ENCODE measurements at regions not wholly inside any gene's neighbourhood (a gene's known extent, or its start where the extent isn't known, plus 50 kb on each side); places are given as distances from the start of the nearest gene placed in this dataset.
A peak's percentile ranks its signal among the peaks of the same experiment; 100 is the strongest.

- DNase-seq (ENCODE audit: low read depth): no peak
- no peak overlapping the region for H3K4me3 ChIP-seq (ENCODE audit: control insufficient read depth, low read depth, low read length)
- no peak for TF ChIP-seq CTCF (conservative IDR thresholded peaks at IDR 0.05; ENCODE audit: control insufficient read depth, insufficient read depth, low read depth, low read length)
Observed at GRCh38 chr4:111963158-111963700, 182.0 kb upstream of the FAM241A start.

- H3K4me3 ChIP-seq (ENCODE audit: control insufficient read depth, low read depth, low read length): no peak overlapping the region
- DNase-seq (ENCODE audit: low read depth): no peak
- TF ChIP-seq CTCF (conservative IDR thresholded peaks at IDR 0.05; ENCODE audit: control insufficient read depth, insufficient read depth, low read depth, low read length): no peak
Observed at GRCh38 chr4:111977419-111977965, 167.8 kb upstream of the FAM241A start.

DNA sequence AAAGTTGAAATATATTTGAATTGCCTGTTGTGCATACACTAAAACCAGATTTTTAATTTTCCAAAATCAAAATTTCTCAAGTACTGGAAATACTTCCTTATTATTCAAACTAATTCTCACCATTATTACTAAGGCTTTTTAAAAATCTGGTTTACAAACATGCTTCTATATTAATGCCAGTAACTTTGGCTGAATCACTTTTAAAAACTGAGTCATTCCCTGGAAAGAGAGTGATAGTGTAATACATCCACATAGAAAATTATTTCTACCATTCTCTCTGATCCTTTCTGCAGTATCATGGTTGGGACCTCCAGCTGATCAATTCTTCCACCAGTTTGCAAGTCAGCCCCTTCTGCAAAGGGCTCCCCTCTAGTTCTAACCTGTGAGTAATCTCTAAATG lies 165.3 kb upstream of the FAM241A start:
- no peak overlapping the region for H3K4me3 ChIP-seq (ENCODE audit: control insufficient read depth, low read depth, low read length)
- DNase-seq (ENCODE audit: low read depth): peak; percentile 30
- no peak for TF ChIP-seq CTCF (conservative IDR thresholded peaks at IDR 0.05; ENCODE audit: control insufficient read depth, insufficient read depth, low read depth, low read length)

- TF ChIP-seq CTCF (conservative IDR thresholded peaks at IDR 0.05; ENCODE audit: control insufficient read depth, insufficient read depth, low read depth, low read length): no peak
- H3K4me3 ChIP-seq (ENCODE audit: control insufficient read depth, low read depth, low read length): no peak overlapping the region
- no peak for DNase-seq (ENCODE audit: low read depth)
Observed at GRCh38 chr4:111982089-111982488, 163.2 kb upstream of the FAM241A start.

DNA sequence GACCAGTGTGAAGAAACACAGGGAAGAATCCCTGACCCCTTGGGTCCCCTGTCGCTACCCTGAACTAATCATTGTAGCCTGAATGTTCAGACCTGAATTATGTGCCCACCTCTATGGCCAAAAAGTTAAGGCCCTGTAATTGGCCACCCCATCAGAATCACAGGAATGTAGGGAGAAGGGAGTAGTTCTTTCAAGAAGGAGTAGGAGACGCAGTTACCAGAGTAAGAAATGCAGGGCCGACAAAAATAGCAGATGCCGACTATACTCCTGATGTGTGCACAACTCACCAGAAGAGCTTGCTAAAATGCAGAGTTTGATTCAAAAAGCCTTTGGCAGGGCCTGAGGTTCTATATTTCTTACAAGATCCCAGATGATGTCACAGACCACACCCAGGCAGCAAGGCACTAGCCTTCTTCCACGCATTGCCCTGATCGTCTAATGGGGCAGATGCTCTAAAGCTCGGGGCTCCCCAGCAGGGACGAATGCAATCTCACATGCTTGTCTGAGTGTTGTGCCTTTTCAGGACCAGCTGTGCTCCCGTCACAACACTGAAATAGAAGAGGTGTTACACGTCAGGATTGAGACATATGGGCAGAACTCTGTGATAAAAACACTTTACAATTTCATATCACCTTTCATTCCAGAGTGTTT lies 161.0 kb upstream of the FAM241A start:
- no peak for TF ChIP-seq CTCF (conservative IDR thresholded peaks at IDR 0.05; ENCODE audit: control insufficient read depth, insufficient read depth, low read depth, low read length)
- no peak for DNase-seq (ENCODE audit: low read depth)
- H3K4me3 ChIP-seq (ENCODE audit: control insufficient read depth, low read depth, low read length): no peak overlapping the region

DNA sequence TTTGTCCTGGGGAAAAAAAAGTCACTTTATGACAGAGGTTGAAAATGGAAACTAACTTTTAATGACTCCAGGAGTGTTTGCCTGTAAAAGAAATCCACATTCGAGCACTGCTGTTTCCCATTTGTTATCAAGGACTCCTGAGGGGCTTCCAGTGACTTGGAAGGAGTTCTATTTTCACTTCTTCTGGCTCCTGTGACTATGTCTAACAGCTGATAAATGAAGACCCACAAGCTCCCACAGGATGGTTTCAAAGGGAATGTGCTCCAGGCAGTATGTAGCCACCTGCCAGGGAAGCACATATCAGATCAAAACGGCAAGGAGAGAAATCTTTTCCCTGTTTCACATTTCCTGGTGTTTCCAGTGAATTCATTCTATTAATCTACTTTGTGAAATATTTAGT lies 159.8 kb upstream of the FAM241A start:
- no peak for DNase-seq (ENCODE audit: low read depth)
- no peak for TF ChIP-seq CTCF (conservative IDR thresholded peaks at IDR 0.05; ENCODE audit: control insufficient read depth, insufficient read depth, low read depth, low read length)

More for the DNA sequence above, 159.8 kb upstream of the FAM241A start:
- H3K4me3 ChIP-seq (ENCODE audit: control insufficient read depth, low read depth, low read length): no peak overlapping the region

Data from fibroblast of mammary gland (primary cell).